ENCODE measurements at regions not wholly inside any gene's neighbourhood (a gene's known extent, or its start where the extent isn't known, plus 50 kb on each side); places are given as distances from the start of the nearest gene placed in this dataset.

DNA sequence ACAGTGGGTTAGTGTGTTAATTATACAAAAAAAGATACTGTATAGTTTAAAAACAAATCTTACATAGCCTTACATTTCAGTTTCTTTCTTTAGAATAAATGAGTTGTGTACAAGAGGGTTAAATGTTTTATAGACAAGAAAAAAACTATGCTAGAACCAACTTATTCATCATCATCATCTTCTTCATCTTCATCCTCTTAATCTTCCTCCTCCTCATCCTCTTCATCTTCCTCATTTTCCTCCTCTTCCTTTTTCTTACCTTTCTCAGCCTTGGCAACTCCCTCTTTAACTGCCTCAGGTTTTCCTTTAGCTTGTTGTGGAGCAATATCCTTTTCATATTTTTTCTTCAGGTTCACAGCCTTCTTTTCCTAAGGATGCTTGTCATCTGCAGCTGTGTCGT, 53.7 kb downstream of the RPS12 start:
- DNase-seq (ENCODE audit: low read depth in 1 of 2, low spot score in 1 of 2) = no peak

DNA sequence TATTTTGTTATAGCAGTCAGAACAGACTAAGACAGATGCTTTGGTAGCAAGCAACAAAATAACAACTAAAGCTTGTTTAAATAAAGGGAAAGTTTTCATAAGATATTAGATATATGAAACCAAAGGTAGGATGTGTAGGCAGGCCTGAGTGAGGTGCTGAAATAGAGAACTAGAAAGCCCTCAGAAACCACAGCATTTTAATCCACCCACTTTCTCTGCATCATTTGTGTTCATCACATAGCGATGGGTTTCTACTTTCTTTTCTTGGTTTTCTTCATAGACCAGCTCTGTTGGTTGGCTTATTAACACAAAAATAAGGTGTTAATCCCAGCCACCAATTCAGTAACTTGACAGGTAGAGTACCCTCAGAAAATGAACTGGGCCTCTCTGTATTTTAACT, 58.6 kb downstream of the RPS12 start:
- DNase-seq (ENCODE audit: low read depth in 1 of 2, low spot score in 1 of 2) = no peak

DNA sequence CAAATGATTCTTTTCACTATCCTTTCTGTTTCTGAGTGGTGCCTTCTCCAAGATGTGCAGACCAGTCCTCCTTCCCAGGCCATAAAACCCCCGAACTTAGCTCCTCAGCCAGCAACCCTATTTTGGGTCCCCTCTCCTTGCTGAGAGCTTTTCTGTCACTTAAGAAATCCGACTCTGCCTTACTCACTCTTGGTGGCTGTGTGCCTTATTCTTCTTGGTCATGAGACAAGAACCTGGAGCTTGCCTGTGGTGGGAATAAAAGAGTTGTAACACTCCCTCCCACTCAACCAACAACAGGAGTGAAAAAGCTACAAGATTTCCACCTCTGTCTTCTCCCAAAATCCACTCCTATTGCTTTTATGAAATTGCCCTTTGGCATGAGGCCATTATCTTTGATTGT, 62.6 kb downstream of the RPS12 start:
- DNase-seq (ENCODE audit: low read depth in 1 of 2, low spot score in 1 of 2) = no peak

DNA sequence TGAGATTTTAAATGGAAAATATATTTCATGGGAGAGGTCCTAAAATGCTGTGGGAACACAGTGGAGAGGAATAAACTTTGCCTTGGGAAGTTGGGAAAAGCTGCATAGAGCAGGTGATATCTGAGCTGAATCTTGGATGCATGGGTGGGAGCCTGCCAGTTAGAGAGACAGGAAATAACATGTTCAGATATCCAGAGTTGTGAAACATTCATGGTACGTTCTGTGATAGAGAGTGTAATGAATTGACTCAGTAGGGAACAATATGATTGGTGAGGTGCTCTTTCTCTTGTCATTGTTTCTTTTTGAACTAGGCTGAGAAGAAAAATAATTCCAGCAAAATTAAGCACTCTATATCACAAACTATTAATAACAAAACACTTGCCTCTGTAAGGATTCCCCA, 72.8 kb downstream of the RPS12 start:
- no peak for DNase-seq (ENCODE audit: low read depth in 1 of 2, low spot score in 1 of 2)

DNA sequence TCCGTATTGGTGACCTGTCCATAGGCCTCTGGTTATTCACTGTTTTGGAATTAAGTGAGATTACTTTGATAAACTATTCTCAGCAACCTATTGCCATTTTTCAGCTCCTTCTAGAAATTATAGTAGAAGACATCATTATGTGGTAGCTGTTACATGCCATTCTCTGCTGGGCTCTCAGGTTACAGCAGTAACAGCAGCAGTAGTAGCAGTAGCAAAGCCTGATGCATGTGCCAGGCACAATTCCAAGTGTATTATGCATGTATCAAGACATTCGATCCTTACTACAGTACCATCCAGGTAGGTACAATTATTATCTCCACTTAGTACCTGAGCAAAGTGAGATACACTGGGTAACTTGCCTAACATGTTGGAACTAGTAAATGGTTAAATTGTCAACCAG, 74.3 kb downstream of the RPS12 start:
- no peak for DNase-seq (ENCODE audit: low read depth in 1 of 2, low spot score in 1 of 2)

DNA sequence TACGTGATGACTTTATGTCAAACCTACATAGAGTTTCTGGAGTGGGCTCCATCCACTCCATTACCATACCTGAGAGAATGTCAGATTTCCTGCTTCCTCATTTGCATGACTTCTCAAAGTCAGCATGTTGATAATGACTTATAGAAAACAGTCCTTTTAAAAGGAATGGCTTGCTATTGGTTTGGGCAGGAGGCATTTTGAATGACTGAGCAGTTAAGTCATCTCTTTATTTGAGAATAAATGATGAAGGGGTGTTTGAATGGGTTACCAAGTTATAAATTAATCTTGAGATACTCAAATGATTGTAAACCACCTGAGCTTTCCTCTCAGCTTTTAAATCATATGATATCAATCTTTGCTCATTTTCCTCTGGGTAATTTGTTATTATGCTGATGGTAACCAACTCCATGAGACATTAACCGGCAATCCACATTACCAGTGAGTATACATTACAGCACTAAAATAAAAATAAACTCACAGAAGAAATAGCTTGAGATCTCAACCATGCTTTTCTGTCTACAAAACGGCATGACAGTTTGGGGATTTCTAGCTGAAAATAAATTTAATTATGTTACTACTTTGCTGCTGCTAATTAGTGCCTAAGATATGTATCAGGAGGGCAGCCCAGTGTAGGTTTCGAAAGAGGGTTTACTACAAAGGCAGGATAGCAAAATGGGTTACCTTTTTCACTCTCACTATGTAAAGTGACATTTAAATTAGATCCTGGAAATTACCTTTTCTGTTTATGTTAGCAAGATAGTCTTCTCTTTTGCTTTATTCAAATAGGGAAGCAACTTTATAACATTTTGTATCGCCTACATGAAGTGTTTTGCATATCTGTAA, 78.8 kb downstream of the RPS12 start:
- DNase-seq (ENCODE audit: low read depth in 1 of 2, low spot score in 1 of 2) = no peak

DNA sequence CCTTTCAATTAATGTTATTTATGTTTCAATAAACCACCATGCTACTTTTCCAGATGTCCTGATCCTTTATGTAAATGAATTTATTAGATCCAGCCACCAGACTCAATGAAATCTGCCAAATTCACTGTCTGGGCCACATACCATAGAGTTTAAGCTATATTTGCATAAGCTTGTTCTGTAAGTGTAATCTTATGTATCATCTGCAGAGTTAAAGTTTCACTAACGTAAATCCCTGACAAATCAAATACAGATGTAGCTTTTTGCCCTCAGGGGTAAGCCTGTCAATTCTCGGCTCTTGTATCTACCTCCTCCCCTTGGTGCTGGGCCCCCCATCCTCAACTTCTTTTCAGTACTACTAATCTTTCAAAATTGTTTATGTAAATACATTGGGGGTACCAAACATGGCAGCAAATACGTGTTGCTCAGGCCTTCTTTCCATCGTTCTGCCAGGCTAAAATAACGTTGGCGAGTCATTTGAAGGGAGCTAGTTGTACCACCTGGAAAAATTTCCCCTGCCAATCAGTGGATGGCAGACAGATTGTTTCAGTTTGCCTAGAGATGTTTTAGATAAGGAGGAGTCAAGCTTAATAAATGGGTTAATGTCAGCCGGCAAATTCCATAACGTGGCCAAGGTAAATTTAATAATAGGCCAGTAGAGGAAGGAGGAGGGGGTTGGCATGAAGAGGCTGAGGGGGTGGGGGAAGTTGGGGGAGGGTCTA, 79.6 kb downstream of the RPS12 start:
- no peak for DNase-seq (ENCODE audit: low read depth in 1 of 2, low spot score in 1 of 2)

DNA sequence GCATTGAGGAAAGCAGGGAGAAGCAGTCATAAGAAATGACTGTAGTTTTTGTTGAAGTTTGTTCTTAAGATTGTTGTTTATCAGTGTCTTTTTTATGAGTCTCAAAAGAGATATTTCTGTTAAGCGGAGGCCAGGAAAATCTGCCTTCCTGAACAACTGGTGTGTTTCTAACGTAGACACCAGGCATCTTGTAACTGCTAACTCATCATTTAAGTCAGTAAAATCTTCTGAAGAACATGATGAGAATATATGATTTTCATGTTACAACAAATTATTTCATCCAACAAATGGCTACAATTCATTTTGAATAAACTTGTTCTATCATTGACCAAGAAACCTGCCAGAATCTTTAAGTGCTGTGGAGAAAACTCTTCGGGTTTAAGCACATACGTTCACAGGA, 84.0 kb downstream of the RPS12 start:
- DNase-seq (ENCODE audit: low read depth in 1 of 2, low spot score in 1 of 2) = no peak

DNA sequence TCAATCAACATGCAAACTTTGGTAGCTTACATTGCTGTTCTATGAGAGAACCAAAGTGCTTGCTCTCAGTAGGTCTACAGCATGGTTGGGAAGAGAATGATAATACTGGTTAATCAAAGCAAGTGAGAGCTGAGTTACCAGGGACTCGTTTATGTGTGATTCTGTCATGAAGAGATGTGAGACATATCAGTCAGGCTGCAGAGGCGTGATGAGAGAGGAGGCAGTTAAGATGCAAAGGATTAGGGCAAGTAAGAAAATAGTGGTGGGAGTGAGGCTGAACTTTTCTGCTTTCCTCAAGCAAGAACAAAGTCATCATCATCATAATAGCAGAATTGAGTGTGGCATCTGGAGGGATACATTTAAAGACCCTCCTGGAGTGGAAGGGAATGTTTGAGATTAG, 86.5 kb downstream of the RPS12 start:
- DNase-seq (ENCODE audit: low read depth in 1 of 2, low spot score in 1 of 2) = no peak

DNA sequence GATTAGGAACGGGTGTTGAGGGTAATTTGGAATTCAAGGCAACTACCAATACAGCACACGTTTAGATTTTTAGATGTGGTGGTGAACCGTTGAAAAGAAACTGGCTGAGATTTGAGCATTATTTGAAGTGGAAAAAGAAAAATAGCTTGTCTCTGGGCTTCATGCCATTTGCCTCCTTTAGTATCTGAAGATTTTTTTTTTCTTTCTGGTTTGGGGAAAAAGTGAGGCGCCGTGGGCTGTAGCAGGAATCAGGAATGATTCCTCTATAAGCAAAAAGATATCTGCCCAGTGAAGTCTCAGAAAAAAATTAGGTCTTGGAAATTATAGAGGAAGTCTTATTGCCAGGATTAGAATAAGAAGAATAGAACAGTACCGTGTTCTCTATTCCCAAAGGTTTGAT, 88.5 kb downstream of the RPS12 start:
- DNase-seq (ENCODE audit: low read depth in 1 of 2, low spot score in 1 of 2) = no peak

DNA sequence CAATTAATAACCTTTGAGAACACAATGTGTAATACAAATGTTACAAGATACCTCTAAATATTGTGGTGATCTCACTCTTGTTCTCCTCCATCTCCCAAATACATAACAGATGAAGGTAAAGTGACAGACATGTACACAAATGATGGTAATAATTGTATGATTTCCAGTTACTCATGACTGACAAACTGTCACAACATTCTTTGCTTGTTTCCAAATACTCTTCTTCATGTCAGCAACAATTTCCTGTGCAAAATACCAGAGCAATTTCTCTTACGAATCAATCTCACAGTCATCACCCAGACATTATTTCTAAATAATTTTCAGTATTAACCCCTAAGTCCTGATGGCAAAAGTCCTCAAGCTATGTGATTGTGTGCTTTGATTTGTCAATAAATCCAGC, 92.9 kb downstream of the RPS12 start:
- DNase-seq (ENCODE audit: low read depth in 1 of 2, low spot score in 1 of 2) = no peak

DNA sequence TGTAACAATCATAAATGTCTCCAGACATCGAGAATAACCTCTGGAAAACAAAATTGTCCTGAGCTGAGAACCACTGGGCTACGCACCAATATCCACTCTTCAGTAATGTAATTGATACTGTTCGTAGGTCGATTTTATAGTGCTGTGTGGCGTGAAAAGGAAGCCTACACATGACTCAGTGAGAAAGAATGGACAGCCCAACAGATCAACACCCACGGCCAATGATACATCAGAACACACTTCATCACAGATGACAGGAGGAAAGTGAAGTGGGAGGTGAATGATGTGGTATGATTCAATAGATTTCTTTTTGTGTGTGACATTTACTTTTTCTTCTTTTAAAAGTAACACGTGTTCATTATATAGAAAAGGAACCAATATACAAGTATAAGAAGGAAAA, 93.5 kb downstream of the RPS12 start:
- DNase-seq (ENCODE audit: low read depth in 1 of 2, low spot score in 1 of 2) = no peak

DNA sequence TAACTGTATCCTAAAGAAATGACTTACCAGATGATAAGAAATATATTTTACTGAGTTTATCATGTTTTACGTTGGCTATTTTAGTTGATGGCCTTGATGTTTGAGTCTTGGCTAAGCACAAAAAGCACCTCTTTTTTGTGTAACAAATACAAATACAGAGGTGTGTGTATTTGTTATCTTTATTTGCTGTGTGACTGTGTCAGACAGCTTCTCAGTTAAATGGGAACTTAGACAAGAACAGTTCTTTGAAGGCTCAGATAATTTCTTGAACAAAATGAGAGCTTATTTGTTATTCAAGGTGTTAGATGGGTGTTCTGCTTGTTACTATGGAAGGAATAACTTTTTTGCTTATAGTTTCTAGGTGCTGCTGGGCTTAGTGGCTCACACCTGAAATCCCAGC, 95.4 kb downstream of the RPS12 start:
- no peak for DNase-seq (ENCODE audit: low read depth in 1 of 2, low spot score in 1 of 2)

DNA sequence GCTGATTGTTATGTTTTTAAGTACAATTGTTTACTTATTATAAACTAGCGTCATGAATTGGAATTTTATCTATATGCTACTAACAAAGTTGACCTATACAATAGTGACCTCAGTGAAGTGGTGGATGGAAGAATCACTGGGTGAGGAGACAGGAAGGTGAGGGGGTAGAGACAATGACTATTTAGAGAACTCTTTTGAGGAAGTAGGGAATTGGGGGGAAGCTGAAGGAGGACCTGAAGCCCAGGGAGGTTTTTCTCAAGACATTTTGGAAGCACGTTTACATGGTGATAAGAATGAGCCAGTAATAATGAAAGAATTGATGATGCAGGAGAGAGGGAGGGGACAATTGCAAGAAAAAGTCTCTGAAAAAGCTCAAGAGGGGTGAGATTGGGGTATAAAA, 96.4 kb downstream of the RPS12 start:
- no peak for DNase-seq (ENCODE audit: low read depth in 1 of 2, low spot score in 1 of 2)

DNA sequence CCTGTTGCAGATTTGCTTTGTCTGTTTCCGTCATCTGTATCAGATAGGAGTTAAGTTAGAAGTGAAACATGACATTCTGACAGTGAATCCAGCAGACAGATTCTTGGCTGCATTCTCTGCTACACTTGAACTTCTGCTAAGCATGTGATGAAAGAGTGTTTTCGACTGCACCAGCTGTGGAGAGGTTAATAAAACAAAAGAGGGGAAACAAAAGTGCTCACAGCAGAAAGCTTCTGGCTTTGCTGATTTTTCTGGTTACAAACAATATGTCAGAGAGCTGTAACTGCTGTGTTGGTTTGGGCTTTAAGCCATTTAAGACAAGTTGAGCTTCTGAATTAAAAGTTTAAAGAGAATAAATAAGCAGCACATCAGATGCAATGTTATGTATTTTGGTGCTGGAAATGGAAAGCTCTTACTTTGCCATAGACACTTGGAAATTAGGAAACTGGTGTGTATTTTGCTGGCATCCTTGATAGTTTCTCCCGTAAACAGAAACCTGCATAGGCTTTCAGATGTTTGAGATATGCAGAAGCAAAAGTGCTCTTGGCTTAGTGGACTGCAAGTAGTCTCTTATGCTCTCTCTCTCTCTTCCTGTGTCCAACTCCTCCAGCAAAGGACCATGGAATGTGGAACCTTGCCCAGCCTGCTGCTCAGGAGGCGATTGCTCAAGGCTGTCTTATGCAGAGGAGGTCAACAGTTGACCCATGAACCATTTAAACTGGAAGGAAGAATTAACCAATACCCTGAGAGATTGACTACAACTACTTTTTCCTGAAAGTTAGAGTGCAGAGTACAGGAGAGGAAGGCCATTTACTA, 104.9 kb downstream of the RPS12 start:
- no peak for DNase-seq (ENCODE audit: low read depth in 1 of 2, low spot score in 1 of 2)

DNA sequence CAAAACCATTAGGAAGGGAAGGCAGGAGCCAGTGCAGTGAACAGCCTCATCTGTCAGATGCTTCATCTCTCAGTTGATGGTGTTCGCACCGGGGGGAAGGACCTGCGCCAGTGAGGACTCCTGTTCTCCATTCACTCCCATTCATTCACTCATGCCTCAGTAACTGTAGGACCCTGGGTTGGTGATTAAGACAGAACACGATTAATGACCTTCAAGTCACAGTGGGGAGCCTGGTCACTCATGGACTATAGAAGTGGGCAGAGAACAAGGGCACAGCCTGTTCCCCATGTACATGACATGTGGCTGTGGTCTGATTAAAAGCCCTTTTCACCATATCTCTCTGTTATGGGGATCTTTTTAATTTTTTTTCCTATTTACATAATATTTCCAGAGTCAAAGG, 113.3 kb downstream of the RPS12 start:
- no peak for DNase-seq (ENCODE audit: low read depth in 1 of 2, low spot score in 1 of 2)

DNA sequence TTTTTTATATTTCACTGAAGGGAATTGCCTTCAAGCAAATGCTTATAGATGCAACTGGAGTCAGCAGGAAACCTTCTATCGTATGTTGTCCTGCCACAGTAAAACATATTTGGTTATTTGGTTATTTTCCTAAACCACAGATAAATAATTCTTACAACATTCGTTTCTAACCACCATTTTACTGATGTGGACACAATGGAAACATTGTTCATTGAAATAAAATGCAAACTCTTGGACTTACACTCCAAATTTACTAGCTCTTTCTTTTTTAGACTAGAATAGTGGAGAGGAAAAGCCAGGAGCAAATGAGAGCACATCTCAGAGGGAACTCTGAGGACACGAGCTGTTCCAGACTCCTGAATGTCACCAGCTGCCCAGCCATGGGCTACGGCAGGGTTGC, 114.8 kb downstream of the RPS12 start:
- DNase-seq (ENCODE audit: low read depth in 1 of 2, low spot score in 1 of 2) = no peak

DNA sequence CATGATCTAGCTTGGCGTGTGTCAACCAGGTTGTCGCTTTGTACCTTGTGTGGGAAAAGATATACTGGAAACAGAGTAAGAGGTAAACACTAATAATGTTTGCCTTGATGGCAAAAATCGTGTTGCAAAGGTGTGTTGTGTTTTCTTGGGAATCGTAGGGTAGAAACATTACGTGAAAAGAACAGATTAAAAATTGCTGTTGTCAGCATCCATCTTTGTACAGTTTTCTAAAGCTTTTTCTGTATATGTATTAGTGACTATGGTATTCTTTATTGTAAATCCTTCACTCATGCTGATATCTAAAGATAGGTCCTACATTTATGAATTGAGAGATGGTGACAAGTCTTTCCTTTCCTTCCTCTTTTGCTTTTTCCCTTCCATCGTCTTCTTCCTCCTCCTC, 116.9 kb downstream of the RPS12 start:
- no peak for DNase-seq (ENCODE audit: low read depth in 1 of 2, low spot score in 1 of 2)

DNA sequence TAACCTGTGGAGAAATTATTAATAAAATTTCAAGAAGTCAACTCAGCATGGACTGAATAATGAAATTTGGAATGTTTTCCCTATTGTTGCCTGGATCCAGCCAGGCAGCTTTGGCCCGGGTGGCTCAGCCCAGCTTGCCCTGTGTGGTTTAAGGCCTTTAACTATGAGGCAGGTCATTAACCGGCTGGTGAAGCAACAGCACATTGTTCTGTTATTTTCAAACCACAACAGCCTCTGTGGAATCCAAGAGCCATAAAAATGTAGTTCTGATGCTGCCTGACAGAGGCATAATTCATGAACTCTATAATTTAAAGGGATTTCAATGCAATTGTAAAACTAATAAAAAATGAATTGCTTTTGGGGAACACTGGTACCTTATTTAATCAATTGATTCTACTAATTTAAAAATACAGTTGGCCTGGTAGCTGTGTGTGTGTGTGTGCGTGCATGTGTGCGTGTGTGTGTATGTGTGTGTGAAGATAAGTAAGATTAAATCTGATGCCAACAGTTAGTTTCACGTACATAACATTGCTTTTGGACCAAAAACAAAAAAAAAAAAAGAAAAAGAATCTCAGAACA, 117.7 kb downstream of the RPS12 start:
- DNase-seq (ENCODE audit: low read depth in 1 of 2, low spot score in 1 of 2) = no peak

DNA sequence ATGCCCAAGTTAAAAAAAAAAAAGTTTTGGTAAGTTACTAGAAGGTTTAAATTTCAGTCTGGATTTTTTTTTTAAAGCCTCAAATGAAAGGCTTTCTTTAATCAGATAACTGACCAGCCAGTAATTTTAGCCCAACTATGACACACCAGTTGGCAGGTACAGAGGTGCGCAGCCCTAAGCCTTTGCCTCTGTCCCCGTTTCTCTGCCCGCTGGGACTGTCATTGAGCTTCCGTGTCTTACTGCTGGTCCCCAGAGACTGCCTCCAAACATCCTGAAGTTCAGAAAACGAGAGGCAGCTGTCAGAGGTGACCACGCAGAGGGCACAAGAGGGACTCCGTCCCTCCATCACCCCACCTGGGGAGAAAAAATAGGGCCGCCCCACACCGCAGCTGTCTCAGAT, 118.2 kb downstream of the RPS12 start:
- DNase-seq (ENCODE audit: low read depth in 1 of 2, low spot score in 1 of 2) = no peak

DNA sequence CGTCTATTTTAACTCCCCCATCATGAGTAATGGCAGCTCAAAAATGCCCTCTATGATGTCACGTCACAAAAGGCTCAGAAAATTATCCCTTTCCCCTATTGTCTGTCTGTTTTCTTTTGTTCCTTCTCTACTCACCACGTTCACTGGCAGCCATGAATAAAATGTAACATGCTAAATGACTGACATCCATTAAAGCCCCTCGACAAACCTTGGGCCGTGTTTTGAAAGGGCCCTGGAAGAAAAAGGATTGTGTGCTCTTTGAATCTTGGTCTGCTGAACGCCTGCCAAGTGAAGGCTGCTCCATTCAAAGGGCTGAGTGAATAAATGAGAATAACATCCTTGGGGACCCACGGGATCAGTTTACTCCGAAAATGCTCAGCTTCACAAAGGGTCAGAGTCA, 118.7 kb downstream of the RPS12 start:
- no peak for DNase-seq (ENCODE audit: low read depth in 1 of 2, low spot score in 1 of 2)

DNA sequence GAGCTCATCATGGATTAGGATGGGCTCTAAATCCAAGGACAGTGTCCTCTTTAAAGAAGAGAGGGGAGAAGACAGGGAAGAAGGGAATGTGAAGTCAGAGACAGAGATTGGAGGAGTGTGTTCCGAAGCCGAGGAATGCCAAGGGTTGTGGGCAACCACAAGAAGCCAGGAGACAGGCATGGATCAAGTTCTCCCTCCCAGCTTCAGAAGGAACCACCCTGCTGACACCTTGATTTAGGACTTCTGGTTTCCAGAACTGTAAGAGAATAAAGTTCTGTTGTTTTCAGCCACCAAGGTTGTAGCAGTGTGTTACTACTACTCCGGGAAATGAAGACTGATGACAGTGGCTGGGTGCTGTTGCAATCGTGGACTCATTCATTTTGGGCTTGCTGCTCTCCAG, 120.1 kb downstream of the RPS12 start:
- no peak for DNase-seq (ENCODE audit: low read depth in 1 of 2, low spot score in 1 of 2)
